LoVo (cell line): ENCODE measurements at regions not wholly inside any gene's neighbourhood (a gene's known extent, or its start where the extent isn't known, plus 50 kb on each side); places are given as distances from the start of the nearest gene placed in this dataset.

Experiments
- DNase-seq: peaks from one replicate; pipeline ENCODE4 v3.0.0-alpha.2; 2016; ENCODE audit warnings: low spot score

DNA sequence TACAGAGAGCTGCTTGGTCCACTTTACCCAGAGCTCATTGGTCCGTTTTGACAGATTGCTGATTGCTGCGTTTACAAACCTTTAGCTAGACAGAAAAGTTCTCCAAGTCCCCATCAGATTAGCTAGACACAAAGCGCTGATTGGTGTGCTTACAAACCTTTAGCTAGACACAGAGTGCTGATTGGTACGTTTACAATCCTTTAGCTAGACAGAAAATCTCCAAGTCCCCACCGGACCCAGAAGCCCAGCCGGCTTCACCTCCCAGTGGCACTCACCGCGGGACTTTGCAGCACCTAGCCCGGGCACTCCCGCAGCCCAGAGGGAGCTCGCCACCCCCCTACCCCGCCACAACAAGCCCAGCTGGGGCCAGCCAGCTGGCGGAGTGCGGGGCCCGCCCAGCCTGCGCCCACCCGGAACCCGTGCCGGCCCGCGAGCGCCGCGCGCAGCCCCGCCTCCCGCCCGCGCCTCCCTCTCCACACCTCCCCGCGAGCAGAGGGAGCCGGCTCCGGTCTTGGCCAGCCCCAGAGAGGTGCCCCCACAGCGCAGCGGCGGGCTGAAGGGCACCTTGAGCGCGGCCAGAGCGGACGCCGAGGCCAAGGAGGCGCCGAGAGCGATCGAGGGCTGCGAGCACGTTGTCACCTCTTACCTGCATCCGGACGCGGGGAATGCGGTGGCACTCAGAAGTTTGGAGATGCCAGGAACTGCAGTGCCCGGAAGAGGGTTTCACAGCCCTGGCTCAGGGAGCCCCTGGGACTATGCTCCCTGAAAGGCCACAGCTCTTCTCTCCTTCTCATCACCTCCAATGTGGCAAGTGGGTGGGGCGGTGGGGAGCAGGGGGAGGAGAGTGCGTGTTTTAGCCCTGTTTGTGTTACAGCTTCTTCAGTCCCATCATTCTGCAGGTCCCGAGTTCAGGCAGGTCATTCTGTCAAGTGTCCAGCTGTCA, 1504.5 kb downstream of the CDH11 start:
- no peak for DNase-seq

DNA sequence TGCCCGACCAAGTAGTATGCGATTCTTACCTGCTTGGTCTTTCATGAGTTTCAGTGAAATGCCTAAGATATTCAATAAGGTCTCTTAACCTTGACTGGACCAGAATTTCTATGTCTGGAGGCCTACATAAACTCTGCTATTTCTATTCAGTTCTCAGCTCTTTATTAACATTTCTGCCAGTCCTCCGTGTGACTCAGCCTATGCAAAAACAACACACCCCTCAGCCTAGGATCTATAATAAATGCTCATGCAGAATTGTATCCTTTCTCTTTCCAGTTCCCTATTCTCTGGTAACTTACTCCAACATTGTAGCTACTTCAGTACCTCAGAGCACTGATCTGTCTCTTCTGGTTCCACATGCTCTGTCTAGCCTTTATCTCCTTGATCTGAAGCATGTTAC, 1507.4 kb downstream of the CDH11 start:
- no peak for DNase-seq

DNA sequence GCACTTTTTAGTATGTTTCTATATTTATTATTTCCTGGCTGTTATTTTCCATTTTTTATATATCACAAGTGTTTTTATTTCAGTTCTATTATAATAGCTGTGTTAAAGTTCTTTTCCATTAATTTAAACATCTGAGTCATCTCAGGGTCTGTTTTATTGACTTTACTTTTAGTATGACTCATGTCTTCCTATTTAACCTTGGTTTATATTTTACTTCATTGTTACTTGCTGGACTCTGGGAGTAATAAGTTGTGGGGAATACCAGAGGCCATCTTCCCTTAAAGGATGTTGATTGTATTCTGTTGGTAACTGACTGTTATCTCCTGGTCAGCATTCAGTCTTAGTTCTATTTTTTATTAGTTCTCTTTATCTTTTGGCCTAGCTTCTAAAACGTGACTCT, 1508.2 kb downstream of the CDH11 start:
- peak; percentile 42 for DNase-seq

DNA sequence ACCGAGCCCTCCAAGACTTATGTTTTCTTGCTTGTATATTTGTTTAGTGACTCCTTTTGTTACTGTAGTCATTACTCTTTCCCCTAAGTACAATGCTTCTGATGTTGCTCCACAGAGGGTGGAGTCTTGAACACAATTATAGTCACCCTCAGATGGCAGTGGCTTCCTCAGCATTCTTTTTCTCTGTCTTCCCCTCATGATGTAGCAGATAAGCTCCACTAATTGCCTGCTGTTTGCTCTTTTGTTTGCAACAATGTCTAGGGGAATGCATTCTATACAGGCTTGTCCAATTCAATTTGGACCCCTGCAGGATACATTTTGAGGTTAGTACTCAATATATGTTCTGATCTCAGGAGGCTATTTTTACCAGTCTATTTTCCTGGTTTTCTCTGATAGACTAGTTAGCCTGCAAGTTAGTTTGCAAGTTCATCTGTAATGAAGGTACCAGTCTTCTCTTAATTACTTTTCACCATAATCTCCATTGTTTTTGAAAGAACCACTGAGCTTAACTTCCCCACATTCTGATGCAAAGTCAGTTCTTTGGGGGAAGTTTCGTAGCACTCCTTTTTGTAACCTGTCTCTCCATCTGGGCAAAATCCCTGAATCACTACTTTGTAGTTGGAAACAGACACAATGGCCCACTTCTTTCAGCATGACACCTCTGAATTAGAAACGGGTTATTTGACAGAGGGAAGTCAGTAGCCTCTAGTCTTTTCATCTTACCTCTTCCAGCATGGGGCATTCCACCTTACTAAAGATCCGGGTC, 1509.2 kb downstream of the CDH11 start:
- DNase-seq, result no peak

DNA sequence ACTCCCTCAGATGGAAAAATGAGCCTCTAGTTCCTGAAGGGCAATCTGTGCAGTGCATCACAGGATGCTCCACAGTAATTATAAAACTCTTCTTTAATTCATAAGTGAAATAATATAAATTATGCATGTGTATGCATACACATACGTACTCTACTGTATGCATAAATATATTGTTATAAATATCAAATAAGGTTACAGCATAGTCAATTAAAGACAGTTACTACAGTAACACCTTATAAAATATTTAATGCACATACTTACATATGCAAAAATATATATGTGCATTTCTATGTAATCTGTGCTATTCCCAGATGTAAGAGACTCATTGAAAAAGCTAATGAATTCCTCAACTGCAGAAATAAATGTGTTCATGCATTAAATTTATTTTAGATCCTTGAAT, 1515.1 kb downstream of the CDH11 start:
- DNase-seq, result no peak

DNA sequence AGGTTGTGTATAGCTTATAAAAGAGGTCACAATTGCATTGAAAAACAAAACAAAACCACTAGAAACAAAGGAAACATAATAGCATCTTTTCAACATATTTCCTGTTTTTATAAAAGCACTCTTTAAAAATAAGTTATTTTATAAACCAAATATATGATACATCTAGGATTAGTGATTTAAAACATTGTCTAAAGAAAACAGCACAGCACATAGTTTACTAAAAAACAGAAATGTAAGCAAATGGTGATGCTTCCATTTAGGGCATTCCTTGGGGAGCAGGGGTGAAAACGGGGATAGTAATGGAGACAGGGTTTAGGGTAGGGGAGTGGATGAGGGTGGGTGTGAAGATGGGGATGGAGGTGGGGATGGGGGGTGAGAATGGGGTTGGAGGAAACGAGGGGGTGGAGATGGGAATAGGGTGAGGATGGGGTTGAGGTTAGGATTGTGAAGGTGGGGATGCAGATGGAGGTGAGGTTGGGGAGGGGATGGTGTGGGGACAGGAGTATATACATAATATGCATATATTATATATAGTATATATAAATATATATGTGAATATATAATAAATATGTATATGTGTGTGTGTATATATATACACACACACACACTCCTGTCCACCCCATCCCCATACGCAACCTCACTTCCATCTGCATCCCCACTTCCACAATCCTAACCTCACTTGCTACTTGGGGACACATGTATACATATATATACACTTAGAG, 1519.5 kb downstream of the CDH11 start:
- DNase-seq, result no peak

DNA sequence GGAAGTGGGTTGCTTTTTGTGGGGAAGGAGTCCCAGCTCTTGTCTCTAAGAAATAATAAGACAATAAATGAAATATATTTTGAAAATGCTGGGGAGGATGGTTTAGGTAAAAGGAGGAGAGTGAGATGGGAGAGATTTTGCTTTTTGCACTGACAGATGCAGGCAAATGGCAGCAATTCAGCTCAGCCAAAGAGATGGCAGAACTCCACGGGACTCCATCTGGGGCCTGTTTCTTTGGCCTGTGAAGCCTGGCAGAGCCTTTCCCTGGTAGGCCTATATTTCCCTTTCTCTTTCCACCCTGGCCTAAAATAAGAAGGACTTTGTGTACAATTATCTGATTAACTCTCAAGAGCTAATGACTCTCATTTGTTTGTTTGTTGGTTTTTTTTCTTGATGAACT, 1525.1 kb downstream of the CDH11 start:
- no peak for DNase-seq

DNA sequence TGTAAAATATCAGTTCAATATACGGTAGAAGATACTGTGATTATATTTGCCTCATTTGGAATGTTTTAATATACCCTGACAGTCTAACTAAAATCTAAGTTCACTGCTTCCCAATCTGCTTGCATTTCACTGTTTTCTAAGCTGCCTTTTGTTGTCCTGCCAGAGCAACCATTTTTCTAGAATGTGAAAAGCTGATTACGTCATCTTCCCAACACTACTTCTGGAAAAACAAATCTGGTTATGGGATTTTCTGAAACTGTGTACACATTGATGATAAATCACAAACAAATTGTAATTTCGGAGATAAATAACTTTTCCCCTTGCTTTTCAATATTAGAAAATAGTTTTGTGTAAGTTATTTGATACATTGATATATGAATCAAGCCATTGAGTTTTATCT, 1529.0 kb downstream of the CDH11 start:
- DNase-seq, result no peak

DNA sequence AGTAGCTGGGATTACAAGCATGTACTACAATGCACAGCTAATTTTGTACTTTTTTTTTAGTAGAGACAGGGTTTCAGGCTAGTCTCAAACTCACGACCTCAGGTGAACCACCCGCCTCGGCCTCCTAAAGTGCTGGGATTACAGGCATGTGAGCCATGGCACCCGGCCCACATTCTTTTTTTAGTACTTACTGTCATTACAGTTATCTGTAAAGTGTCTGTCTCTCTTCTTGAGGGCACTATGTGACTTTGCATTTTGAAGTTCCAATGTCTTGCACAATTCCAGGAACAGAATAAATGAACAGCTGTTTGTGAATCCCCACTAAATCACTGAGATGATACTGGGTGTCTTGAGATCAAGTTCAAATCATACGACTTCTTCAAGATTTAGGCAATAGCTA, 1540.3 kb downstream of the CDH11 start:
- no peak for DNase-seq

DNA sequence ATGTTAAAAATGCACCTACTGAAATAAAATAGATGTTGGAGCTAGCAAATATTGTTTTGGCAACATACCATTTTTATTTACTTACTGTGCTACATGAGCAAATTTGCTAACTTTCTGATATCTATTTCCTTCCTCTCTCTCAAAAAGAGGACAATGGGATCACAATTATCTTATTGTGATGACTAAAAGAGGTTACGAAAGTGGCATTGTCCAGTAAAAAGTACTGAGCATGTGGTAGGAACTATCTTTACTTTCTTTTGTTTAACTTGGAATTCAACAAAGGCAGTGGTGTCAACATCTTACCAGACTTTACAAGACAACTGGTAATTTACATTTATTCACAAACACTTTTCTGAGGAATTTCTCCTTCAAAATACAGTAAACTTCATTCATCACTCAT, 1542.6 kb upstream of the CDH8 start:
- no peak for DNase-seq

DNA sequence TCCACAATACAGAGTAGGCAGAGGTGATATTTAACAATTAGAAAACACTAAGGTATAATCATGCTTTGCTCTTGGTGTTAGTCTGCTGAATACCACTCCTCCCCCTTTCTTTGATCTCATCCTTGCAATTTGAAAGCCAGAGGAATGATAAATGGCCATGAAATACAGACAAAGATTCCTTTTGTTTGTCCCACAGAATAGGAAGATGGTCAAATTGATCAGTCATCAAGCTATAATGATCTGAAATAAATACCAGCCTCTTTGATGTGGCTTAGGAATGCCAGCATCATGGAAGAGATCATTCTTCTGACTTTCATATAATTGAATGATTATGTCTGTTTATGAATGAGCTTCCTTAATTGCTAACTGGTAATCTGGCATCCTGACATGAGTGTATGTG, 1541.7 kb upstream of the CDH8 start:
- DNase-seq, result no peak

DNA sequence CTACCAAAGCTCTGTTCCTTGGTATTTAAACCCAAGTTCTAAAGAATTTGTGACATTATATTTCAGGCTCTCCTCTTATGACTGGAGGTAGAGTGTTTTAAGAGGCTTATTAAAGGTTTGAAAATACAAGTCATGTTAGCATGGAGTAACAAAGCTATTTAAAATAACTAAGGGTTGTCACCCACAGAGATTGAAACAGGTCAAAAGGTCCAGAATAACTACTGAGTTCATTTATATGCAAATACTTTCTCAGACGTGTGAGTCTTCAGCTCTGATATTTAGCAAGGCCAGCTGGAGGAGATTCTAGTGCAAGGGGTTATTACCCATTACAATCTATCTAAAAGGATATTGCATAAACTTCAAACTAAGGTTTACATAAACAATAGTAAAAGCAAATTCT, 1538.8 kb upstream of the CDH8 start:
- DNase-seq, result no peak

DNA sequence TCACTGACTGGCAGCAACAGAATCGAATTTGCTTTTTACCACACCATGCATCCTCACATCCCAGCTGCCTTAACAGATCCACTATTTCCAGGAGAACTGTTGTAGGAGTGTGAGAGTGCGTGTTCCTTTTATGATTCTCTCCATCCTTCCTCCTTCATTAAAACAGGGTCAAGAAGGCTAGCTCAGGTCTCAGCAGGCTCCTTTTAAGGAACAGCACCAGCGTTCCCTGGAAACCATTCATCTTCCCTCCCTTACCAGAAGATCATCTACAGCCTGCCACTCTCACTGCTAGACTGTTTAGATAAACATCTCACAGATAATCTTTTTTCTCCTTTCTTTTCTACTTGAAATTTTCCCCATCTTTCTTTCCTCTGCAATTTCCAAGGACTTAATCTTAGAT, 1531.9 kb upstream of the CDH8 start:
- DNase-seq, result no peak

DNA sequence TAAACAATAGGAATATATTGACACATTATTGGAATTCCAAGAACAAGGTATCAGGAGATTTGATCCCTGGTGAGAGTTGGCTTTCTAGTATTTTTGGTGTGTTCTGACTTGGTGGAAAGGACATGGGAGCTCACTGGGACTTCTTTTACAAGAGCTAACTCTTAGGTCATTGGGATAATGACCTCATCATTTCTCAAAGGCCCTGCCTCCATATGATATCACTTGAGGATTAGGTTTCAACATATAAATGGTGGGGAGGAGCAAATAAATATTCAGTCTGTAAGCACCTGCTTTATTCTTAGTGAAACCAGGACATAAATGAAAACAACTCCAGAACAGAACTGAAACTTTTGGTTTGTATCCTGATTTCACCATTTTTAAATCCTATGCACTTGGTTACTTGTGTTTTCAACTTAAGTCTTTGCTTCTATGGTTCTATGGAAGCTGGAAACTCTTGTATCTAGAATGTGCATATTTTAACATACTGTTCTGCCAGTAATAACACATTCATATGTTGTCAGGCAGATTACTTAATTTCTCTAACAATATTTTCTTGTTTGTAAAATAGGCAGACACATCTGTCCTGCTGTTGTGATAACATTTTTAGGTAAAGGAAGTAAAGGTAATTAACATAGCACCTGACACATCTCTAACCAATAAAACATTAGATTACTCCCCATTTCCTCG, 1527.7 kb upstream of the CDH8 start:
- DNase-seq, result no peak

DNA sequence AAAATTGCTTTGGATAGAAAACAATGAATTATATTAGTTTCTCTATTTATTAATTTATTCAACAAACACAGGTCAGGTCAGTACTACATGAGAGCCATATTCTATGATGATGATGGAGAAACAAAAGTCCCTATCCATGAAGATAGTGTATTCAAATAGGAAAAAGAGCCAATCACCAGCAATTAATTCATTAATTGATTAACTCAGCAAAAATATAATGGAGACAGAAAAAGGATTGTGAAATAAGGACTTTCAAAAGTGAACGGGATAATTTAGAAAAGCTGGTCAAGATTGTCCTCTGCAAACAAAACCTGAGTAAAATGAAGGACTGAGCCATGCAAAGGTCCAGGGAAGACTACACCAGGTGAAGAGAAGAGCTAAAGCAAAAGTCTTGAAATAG, 1517.7 kb upstream of the CDH8 start:
- DNase-seq, result no peak

DNA sequence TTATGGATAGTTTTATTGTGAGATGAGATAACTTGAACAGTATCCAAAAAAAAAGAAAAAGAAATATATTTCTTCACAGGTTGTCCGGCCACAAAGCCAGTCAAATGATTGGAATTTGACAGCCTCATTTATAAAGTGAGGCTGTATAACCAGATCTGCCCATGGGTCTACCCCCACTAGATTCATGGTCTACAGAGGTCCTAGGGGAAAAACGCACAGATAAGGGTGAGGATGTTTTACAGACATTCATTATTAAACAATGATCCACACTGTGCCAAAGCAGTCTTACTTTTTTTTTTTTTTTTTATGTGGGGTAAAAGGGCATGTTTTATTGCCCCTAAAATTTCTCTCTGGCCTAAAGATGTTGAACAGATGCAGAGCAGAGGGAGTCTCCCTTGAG, 1503.0 kb upstream of the CDH8 start:
- DNase-seq, result no peak

DNA sequence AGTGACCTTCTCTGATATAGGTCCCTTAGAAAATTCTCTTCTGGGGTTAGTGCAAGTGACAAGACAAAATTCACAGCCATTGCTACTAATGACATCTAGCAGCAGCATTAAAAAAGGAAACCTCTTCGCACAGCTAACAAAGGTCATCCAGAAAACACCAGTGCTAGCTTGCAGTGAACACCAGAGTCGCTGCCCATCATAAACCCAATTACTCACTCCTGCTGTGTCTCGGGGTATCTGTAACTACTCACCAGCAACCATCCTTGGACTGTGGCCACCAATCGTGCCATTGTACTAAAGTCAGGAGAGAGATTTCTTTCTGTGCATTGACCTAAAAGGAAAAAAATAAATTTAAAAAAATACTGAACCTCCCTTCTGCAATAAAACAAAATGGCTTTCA, 1494.7 kb upstream of the CDH8 start:
- DNase-seq, result no peak

DNA sequence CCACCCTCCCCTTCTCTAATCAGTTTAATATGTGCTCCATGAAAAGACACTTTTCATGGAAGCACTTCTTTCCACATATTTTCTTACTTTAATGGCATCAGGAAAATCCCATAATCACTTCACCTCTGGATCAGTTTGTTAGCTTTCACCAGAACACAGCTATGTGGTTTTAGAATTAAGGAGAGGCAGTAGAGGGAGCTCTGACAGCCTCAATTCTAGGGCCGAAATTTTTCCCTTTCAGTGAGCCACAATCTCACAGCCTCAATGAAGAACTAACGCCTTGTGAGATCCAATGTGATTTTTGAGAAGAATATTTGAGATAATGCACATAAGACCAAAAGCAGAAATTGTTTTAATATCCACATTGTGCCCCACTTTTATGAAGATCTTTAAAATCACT, 1494.0 kb upstream of the CDH8 start:
- no peak for DNase-seq

DNA sequence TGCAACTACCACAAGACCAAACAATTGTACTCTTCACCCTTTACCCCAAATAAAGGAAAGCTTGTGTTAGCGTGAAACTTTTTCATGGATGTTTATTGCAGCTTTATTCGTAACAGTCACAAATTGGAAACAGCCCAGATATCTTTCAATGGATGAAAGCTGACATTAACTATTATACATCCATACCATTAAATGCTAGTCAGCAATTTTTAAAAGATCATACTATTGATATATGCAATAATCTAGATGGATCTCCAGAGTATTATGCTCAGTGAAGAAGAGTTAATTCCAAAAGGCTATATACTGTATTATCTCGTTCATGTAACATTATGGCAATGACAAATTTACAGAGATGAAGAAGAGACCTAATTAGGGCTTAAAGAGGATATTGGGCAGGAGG, 1491.2 kb upstream of the CDH8 start:
- no peak for DNase-seq

DNA sequence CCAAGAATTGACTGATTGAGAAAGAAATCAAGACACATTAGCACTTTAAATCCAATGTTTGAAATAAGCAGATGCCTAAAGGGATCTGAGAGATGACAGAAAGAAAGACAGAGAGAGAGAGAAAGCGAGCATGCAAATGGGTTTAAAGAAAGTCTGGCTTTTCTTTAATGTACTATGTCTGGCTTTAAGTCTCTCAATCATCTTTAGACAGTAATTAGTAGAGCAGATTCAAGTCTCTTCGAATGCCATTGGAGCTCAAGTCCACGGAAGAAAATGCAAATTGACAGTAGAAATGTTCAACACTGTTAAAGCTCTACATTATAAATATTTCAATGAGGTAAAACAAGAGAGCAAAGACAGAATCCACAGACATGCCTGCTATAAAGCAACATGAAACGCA, 1480.2 kb upstream of the CDH8 start:
- DNase-seq, result no peak

DNA sequence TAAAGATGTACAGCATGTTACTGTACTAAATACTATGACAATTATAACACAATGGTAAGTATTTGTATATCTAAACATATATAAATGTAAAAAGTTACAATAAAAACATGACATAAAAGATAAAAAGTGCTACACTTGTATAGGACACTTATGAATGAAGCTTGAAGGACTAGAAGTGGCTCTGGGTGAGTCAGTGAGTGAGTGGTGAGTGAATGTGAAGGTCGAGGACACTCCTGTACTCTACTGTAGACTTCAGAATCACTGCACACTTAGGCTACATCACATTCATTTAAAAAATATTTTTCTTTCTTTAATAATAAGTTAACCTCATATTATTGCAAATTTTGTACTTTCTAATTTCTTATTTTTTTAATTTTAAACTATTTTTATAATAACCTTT, 1476.7 kb upstream of the CDH8 start:
- no peak for DNase-seq

DNA sequence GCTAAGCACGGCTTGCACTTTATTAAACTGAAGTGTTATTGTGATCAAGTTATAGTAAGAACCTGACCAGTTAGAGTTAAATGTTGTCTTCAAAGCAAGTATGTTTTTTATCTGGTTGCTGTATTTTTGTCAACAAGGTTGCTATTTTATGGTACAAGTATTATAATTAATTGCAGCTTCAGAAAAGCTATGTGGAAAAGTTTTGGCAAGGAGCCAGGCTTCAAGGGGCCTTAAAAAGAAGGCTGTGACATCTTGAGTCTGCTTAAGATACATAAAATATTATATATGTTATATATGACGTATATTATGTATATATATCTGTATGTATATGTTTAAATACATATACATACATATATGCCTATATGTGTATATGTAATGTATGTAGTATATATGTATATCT, 1461.2 kb upstream of the CDH8 start:
- no peak for DNase-seq
